HG02884 (cell line): ENCODE measurements at regions not wholly inside any gene's neighbourhood (a gene's known extent, or its start where the extent isn't known, plus 50 kb on each side); places are given as distances from the start of the nearest gene placed in this dataset.

Experiments
- ATAC-seq: cut with Tn5 transposase; IDR thresholded peaks from one replicate; pipeline ENCODE4 v1.9.1; 2021; ENCODE audit warnings: mild to moderate bottlenecking, moderate library complexity; ENCODE audit not compliant: unreplicated experiment

DNA sequence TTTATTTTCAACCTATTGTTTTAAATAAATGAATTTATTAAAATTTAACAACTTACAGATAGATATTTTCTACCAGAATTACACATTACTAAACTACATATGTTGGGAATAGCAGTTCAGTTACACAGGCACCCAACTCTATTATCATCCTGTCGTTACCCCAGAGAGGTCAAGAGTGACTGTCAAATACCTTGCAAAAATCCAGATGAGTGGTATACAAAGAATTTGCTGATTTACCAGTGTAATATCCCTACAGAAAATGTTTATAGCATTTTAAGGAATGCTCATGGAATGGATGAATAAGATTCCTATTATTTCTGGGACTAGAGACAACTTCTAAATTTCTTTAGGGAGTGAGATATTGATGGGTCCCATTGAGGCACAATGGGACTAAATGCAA, 300.7 kb upstream of the RGS18 start:
- ATAC-seq: no peak

DNA sequence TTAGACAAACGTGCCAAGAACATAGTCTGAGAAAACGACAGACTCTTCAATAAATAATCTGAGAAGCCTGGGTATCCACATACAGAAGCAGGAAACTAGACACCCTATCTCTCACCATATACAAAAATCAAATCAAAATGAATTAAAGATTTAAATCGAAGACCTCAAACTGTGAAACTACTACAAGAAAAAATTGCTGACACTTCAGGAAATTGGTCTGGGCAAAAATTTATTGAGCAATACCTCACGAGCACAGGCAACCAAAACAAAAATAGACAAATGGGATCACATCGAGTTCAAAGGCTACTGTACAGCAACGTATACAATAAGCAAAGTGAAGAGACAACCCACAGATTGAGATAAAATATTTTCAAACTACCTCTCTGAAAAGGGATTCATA, 292.8 kb upstream of the RGS18 start:
- no peak for ATAC-seq

DNA sequence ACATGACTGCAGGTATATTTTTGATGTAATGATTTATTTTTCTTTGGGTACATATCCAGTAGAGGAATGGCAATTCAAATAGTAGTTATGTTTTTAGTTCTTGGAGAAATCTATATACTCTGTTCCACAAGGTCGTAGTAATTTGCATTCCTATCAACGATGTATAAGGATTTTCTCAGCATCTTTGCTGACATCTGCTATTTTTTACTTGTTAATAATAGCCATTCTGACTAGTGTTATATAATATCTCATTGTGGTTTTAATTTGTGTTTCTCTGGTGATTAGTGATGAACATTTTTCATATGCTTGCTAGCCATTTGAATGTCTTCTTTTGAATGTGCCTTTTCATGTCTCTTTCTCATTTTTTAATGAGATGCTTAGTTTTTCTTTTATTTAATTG, 292.1 kb upstream of the RGS18 start:
- no peak for ATAC-seq

DNA sequence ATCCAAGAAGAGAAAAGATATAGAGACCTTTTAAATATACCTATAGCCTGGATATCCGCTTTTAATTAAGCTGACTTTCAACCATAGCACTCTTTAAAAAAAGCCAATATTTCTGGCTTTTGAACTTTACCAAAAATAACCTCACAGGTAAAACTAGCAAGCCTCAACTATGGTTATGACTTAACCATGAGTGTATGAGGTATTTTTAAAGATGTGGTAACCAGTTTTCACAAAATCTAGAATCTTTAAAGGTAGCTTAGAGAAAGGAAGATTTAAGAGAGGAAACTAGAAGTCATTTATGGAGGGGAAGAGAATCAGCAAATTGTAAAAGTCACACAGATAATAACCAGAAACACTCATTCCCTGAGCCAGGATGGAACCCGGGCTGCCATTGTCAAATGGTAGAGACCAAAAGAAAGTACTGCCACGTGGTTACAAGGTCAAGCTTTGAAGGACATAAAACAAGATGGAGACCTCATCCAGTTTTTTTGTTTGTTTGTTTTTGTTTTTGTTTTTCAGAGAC, 288.4 kb upstream of the RGS18 start:
- ATAC-seq: no peak

DNA sequence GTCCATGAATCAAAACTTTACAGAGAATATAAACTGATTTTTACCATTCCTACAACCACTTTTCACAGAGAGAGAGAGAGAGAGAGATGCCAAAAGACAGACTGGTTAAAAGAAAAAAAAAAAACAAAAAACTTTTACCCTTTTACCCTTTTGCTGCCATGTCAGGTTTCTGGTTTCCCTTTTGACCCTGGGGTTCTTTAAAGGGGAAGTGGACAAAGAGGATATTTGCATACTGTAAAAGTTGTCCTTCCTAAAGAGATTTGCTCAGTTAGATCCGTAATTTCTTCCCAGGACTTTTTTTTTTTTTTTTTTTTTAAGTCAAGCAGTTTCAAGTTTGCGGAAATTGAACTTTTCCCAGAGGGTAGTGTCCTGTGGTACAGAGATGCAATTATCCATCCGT, 287.8 kb upstream of the RGS18 start:
- no peak for ATAC-seq

DNA sequence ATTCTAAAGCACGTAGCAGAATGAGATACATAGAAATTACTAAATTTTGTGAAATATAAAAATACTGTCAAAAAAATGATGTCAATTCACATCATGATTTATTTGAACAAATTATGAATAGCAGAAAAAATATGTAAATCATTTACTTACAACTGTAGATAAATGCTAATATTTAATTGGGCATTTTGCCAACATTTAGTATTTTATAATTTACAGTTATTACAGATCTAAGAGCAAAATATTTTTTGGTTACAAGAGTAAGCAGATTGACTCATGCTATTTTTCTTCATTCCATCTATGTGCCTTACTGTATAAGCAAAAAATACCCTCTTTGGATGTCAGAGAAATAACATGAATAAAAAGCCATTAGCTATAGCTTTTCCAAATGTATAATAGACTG, 282.3 kb upstream of the RGS18 start:
- no peak for ATAC-seq

DNA sequence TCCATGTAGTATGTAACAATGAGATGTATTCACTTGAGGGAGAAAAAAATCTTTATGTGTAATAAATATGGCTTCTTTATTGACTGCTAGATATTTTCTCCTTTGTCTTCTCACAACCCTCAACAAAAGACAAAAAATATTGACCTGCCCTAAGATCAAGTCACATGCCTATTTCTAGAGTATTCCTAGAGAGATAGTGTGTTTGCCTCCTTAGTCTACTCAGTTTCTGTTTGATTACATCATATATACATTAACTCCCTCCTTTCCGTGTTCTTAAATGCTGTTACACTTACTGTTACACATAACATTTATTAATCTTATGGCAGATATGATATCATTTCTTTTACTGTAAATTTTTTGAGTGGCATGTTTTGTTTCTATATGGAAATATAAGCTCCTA, 281.6 kb upstream of the RGS18 start:
- no peak for ATAC-seq

DNA sequence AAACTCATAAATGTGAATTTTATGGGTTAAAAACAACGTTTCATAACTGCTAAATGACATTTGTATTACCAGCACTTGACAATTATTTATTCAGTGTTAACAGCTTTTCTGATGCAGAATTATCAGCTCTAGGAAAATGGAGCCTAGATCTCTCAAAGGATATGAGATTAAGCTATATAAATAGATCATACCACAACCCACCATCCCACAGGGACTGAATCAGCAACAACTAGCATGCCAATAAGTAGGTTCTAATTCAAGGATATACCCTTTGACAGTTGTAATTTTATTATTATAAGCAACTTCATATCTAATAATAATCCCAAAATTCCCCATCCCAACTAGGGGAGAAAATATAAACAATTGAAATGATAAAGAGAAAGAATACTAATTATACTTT, 275.4 kb upstream of the RGS18 start:
- no peak for ATAC-seq

DNA sequence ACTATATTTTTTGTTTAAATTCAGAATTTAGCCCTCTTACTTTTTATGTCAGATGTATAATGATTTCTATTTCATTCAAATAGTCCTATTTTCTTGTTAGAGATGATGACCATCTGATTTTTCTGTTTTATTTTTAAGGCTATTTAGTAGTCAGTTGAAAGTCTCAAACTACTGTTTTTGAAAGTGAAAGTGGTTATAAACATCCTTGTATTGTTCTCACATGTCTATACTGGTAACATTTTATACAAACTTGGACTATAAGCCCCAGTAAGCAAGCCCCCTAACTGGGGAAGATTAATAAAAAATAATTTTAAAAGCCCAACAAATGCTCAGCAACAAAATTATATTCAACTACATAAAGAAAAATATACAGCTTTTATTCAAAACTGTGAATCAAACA, 271.3 kb upstream of the RGS18 start:
- no peak for ATAC-seq

DNA sequence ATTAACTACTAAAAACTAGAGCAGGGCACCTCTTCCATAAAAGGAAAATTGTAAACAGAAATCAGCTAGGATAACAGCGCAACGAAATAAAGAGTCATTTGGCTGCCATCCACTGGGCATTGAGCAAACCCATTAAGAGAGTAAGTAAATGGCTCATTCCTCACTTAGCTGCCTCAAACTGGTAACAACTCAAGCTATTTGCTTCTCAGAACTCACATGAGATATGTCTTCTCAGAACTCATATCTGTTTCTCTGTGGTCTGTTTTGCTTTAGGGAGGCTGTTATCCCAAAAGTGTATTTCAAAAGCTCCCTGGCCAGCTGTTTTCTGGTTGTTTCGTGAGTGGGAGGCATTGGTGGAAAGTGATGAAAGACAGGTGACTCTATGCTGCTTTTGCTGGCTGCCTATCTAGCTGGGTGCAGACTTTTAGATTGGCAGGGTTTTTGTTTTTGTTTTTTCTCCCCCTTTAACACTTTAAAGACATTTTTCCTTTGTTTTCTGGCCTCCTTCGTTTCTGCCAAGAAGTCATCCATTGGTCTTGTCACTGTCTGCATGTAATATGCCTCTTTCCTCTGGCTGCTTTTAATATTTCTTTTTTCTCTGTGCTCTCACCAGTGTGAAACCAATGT, 269.2 kb upstream of the RGS18 start:
- ATAC-seq: no peak

DNA sequence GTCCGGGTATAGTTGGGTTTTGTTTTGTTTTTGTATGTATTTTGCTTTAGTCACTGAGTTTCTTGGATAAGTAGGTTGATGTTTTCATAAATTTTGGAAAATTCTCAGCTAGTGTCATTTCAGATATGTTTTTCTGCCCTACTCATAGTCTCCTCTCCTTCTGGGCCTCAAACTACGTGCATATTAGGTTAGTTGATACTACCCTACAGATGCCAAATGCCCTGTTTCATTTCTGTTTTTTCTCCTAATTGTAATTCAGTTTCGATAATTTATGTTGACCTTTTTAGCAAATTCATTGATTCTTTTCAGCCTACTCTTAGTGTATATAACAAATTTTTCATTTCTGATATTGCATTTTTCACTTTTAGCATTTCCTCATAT, 268.6 kb upstream of the RGS18 start:
- no peak for ATAC-seq

DNA sequence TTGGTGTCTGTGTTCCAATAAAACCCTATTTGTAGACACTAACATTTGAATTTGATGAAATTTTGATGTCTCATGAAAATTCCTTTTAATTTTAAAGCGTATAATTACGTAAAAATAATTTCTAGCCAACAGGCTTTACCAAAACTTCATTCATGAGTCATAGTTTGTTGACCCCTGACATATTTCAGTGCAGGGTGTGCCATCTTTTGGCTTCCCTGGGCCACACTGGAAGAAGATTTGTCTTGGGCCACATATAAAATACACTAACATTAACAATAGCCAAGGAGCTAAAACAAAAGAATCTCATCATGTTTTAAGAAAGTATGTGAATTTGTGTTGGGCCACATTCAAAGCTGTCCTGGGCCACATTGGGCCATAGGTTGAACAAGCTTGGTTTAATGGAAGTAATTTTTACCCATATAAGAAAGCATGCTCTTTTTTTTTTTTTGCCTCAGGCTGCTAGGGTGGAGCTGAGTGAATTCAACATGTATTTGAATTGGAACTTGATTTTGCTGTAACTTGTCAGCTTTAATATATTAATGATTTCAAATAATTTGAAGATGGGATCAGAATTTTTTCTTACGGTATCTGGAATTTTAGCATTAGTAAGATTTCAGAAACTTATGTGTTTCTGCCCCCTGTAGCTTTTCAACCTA, 267.7 kb upstream of the RGS18 start:
- no peak for ATAC-seq

DNA sequence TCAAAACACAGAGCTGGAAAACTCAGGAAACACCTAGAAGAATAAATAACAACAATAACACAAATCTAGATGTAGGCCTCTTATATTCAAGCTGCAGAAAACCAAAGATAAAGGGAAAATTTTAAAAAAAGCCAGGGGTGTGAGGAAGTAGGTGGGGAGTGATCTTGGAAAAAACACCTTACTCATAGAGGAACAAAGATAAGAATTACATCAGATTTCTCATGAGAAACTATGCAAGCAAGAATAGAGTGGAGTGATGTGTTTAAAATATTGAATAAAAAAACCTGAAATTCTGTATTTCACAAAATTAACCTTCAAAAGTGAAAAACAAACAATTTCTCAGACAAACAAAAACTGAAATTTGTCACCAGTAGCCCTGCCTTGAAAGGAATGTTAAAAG, 265.5 kb upstream of the RGS18 start:
- ATAC-seq: no peak

DNA sequence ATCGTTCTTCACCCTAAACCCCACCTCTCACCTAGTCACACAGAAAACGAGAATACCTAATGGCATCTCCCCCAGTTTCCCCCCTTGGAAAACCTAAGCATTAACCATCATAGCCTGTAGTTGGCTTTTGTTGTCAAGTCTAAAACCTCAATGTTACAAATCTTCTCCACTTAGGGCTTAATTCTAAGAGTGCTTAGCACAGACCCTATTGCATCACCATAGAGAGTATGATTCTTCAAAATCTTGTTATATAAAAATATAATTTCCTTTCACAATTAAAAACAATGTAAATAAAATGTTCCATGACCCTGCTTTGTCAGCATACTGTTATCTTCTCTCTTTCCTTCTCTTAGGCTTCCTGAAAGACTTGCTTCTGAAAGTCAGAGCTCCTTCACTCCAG, 263.2 kb upstream of the RGS18 start:
- no peak for ATAC-seq

DNA sequence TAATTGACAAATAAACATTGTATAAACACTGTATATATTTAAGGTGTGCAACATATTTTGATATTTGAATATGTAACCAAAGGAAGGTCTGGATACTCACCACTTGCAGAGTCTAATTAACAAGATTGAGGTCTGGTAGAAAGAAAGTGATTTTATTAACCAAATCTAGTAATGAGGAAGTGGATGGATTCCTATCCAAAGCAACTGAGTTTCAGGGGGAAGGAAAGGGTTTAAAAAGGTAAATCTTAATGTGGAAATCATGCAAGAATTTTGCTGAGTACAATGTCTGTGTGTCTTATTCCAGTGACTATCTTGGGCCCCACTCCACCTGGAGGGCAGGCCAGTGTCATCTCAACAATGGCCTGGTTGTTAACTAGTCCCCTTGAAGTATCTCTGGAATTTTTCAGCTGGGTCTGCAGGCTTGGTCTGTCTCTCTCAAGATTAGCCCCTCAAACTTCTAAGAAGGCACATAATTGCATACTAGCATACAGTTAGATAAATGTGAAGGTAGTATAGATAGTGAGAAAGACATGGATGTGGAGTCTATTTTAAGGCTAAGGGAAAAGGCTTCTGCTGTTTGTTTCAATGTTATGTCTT, 262.7 kb upstream of the RGS18 start:
- no peak for ATAC-seq

DNA sequence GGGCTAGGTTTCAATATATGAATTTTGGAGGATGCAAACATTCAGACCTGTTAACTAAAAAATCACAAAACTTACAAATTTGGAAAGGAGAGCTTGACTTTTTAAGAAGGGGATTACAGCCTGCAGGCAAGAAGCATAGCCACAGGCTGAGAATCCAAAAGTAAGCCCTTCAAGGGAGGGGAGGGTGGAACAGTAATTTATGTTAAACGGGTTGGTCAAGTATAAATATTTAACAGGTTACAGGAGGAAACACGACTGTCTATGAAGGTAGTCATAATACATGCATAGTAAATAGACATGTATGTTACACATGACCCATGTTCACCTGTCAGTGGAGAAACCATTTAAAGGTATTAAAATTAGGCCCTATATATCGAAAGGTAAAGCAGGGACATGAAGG, 261.1 kb upstream of the RGS18 start:
- no peak for ATAC-seq

DNA sequence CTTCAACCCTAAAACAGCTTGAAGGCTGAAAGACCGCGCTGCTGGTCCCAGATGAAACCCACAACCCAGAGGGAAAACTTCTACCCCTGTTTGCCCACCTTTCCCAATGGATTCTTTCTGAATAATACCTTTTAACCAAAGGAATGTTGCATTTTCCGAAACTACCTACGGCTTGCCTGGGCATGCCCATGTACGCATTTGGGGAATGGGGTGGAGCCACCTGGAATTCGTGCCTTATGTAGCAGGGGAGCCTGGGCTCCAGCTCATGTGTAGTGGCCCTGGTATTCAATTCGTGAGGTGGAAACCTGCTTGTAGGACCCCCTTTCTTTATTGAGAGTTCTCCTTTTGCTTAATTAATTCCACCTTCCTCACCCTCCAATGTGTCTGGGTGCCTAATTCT, 256.6 kb upstream of the RGS18 start:
- no peak for ATAC-seq

DNA sequence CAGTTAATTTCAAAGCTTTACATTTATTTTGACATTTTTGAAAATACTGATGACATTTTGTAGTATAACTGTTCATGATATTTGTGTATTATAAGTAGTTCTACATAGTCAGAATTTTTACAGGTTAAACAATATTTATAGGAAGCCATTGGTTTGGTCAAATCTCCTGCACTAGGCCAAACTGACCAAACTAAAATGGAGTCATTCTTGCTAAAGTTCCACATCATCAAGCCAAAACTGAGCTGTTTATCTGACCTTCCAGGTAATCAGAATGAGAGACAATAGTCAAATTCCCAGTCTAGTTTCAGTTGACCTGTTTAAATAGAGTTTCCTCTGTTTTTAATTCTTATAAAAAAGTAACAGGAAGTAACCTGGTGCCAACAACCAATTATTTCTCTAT, 253.3 kb upstream of the RGS18 start:
- no peak for ATAC-seq

DNA sequence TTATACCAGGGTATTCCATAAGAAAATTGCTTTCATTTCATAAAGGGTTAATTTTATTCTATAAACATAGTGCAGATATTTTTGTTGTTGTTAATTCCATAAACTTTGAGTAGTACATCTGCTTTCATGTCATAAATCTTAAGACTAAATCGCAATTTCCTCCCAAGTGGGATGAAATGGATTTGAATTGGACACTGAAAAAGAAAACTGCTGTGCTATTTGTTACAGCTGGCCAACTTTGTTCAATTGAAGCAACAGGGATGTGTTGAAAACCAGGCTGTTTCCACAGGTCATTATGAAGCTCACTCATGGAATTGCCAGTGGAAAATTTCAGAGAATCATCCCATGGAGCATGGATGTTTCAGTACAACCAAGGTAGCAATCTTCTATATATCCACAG, 252.5 kb upstream of the RGS18 start:
- ATAC-seq: no peak

DNA sequence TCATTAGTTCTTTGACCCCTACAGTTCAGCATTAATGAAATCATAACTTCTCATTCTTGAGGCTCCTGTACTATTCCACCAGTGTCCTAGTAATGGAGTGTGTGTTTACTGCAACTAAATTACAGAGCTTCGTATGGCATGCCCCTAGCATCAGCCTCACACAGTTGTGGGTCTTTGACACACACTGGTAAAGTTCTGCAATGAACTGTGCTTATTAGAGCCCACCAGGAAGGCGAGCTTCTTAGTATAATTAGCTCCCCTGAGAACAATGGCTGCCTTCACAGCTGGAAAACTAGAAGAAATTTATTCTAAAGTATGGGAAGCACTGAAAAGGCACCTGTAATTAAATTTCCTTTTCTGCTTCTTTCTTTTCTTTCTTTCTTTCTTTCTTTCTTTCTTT, 251.1 kb upstream of the RGS18 start:
- ATAC-seq: no peak

DNA sequence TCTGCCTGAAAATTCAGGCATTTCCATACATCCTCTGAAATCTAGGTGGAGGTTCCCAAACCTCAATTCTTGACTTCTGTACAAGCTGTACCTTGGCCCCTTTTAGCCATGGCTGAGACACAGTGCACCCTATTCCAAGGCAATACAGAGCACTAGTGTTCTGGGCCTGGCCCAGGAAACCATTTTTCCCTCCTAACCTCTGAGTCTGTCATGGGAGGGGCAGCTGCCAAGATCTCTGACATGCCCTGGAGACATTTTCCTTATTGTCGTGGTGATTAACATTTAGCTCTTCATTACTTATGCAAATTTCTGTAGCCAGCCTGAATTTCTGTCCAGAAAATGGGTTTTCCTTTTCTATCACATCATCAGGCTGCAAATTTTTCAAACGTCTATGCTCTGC, 248.0 kb upstream of the RGS18 start:
- no peak for ATAC-seq

DNA sequence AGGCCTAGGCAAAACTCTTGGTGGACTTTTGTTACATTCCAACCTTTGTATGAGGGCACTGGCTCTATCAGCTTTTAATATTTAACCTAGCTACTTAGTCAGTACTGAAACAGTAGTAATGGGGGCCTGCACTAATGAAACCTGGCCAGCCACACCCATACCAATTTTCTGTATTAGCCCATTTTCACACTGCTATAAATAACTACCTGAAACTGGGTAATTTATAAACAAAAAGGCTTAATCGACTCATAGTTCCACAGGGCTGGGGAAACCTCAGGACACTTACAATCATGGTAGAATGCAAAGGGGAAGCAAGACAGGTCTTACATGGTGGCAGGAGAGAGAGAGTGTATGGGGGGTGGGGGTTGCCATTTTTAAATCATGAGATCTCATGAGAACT, 245.7 kb upstream of the RGS18 start:
- ATAC-seq: no peak
